HepG2 (cell line): ENCODE measurements at regions not wholly inside any gene's neighbourhood (a gene's known extent, or its start where the extent isn't known, plus 50 kb on each side); places are given as distances from the start of the nearest gene placed in this dataset.

Experiments
- ATAC-seq: fragments of 200-7000 bp; cut with Tn5 transposase; 3 replicates; pipeline ENCODE4 v1.9.1; 2020; ENCODE audit warnings: mild to moderate bottlenecking, moderate library complexity
- BruUV-seq: library from RNA; stranded (reverse); fragments of 400-500 nt; replicated peaks from 2 replicates; lab custom pipeline; 2021; lab: Mats Ljungman, UMichigan
- CTCF ChIA-PET: fragments of 300-600 bp; formaldehyde crosslinking; extraction: SDS; loops from one replicate; lab custom pipeline; 2021; ENCODE audit warnings: low total read pairs, inconsistent platforms, low intra/inter-chr PET ratio; lab: Yijun Ruan, JAX
- POLR2A ChIA-PET: fragments of 350-600 bp; sonication (Branson Sonifier 250); formaldehyde crosslinking; loops from one replicate; lab custom pipeline; 2020; ENCODE audit warnings: antibody characterized with exemption, inconsistent platforms; lab: Yijun Ruan, JAX
- DNase-seq: peaks from one replicate; pipeline ENCODE4 v3.0.0-alpha.2; 2015; ENCODE audit warnings: low spot score
- FAIRE-seq: peaks from 3 replicates; lab custom pipeline; 2011; peaks lifted over from hg19 to GRCh38; lab: Jason Lieb, UNC
- H2AFZ ChIP-seq: one replicate; pipeline ENCODE4 v1.6.1; 2011; ENCODE audit warnings: low read length, inconsistent platforms
- H3K27ac ChIP-seq: fragments of 300-600 bp; 3 replicates; pipeline ENCODE4 v1.8.0; 2011; ENCODE audit warnings: mixed run types, mild to moderate bottlenecking, mixed read lengths, low read length, inconsistent platforms; ENCODE audit not compliant: insufficient read depth; ENCODE audit errors: extremely low read length
- H3K27me3 ChIP-seq, 2 experiments: fragments of 200-600 bp in 1 of 2; 2 replicates in 1 of 2; 3 replicates in 1 of 2; pipeline versions ENCODE4 v1.6.0 to v1.8.0; 2011; ENCODE audit warnings: low read length in 2 of 2, mild to moderate bottlenecking in 2 of 2, moderate library complexity in 2 of 2, inconsistent platforms in 1 of 2; ENCODE audit not compliant: insufficient read depth in 2 of 2, control insufficient read depth in 1 of 2
- H3K36me3 ChIP-seq, 2 experiments: fragments of 200-600 bp in 1 of 2; replicated peaks in 1 of 2; 2 replicates in 1 of 2; 3 replicates in 1 of 2; pipeline versions ENCODE4 v1.5.1 to v1.8.0; 2011; ENCODE audit warnings: low read length in 2 of 2, inconsistent platforms in 1 of 2; ENCODE audit not compliant: insufficient read depth in 2 of 2, control insufficient read depth in 1 of 2
- H3K4me1 ChIP-seq: 2 replicates; pipeline ENCODE4 v1.5.1; 2012; ENCODE audit warnings: low read length, inconsistent platforms; ENCODE audit not compliant: insufficient read depth
- H3K4me2 ChIP-seq: 2 replicates; pipeline ENCODE4 v1.6.0; 2011; ENCODE audit warnings: low read depth, low read length, inconsistent platforms
- H3K4me3 ChIP-seq, 3 experiments: fragments of 200-600 bp in 1 of 3; sonication (generic), shearing (Covaris generic) in 1 of 3; replicated peaks in 1 of 3; 2 replicates each; pipeline ENCODE4 v1.5.1; 2011 to 2016; ENCODE audit warnings: low read length in 3 of 3, inconsistent platforms in 2 of 3, low read depth in 2 of 3, mild to moderate bottlenecking in 2 of 3, control low read depth in 1 of 3, mixed read lengths in 1 of 3; ENCODE audit not compliant: insufficient read depth in 1 of 3
- H3K79me2 ChIP-seq: one replicate; pipeline ENCODE4 v1.6.1; 2011; ENCODE audit warnings: low read length, inconsistent platforms; ENCODE audit not compliant: insufficient read depth
- H3K9ac ChIP-seq: 2 replicates; pipeline ENCODE4 v1.6.0; 2011; ENCODE audit warnings: mild to moderate bottlenecking, low read depth, low read length, inconsistent platforms; ENCODE audit not compliant: insufficient read depth
- H3K9me3 ChIP-seq: 2 replicates; pipeline ENCODE4 v1.5.1; 2012; ENCODE audit warnings: mild to moderate bottlenecking, low read length
- H4K20me1 ChIP-seq: 2 replicates; pipeline ENCODE4 v1.6.0; 2011; ENCODE audit warnings: inconsistent platforms, mild to moderate bottlenecking, low read length, moderate library complexity; ENCODE audit not compliant: insufficient read depth
- NONO ChIP-seq, 2 experiments: fragments of 450-650 bp in 1 of 2; sonication (generic) in 1 of 2; formaldehyde crosslinking in 1 of 2; IDR thresholded peaks in 1 of 2; conservative IDR thresholded peaks in 1 of 2; 2 replicates each; pipeline versions ENCODE4 v1.6.1 to v1.8.0; 2017 to 2022; ENCODE audit warnings: mild to moderate bottlenecking in 1 of 2, missing genetic modification reagents in 1 of 2, moderate library complexity in 1 of 2
- ONECUT2 ChIP-seq: sonication (generic); formaldehyde crosslinking; IDR thresholded peaks from 2 replicates; pipeline ENCODE4 v1.4.0; 2020; ENCODE audit warnings: missing genetic modification reagents
- SMAD1 ChIP-seq: sonication (generic); formaldehyde crosslinking; IDR thresholded peaks from 2 replicates; pipeline ENCODE4 v1.4.0; 2020; ENCODE audit warnings: missing genetic modification reagents, low read depth, mild to moderate bottlenecking, borderline replicate concordance
- SMARCC2 ChIP-seq: fragments of 450-650 bp; IDR thresholded peaks from 2 replicates; pipeline ENCODE4 v1.6.1; 2017; ENCODE audit warnings: antibody characterized with exemption, mild to moderate bottlenecking
- SUZ12 ChIP-seq: fragments of 150-350 bp; IDR thresholded peaks from 2 replicates; pipeline ENCODE4 v1.6.1; 2014; ENCODE audit warnings: low read depth, low read length
- TOPORS ChIP-seq: sonication (generic); formaldehyde crosslinking; IDR thresholded peaks from 2 replicates; pipeline ENCODE4 v1.8.0; 2023; ENCODE audit warnings: mild to moderate bottlenecking, missing genetic modification reagents
- ZKSCAN1 ChIP-seq: fragments of 150-350 bp; IDR thresholded peaks from 2 replicates; pipeline ENCODE4 v1.6.1; 2014; ENCODE audit warnings: low read length
- ZNF337 ChIP-seq: sonication (generic); formaldehyde crosslinking; IDR thresholded peaks from 2 replicates; pipeline ENCODE4 v1.5.1; 2020; ENCODE audit warnings: missing genetic modification reagents, low read depth, mild to moderate bottlenecking, borderline replicate concordance
- ZNF616 ChIP-seq: sonication (generic); formaldehyde crosslinking; IDR thresholded peaks from 2 replicates; pipeline ENCODE4 v1.5.0; 2020; ENCODE audit warnings: low read depth, mild to moderate bottlenecking, missing genetic modification reagents
- ZNF746 ChIP-seq: sonication (generic); formaldehyde crosslinking; IDR thresholded peaks from 2 replicates; pipeline ENCODE4 v1.8.0; 2022; ENCODE audit warnings: mild to moderate bottlenecking, missing genetic modification reagents
- ZNF775 ChIP-seq: sonication (generic); formaldehyde crosslinking; IDR thresholded peaks from 2 replicates; pipeline ENCODE4 v1.4.0; 2020; ENCODE audit warnings: missing genetic modification reagents, mild to moderate bottlenecking, moderate library complexity, borderline replicate concordance
- WGBS: methylation state at CpG from one replicate; pipeline ENCODE4 v1.1.6; 2017; ENCODE audit warnings: low lambda C conversion rate; 5-methylcytosine and 5-hydroxymethylcytosine counted together
- in situ Hi-C: cut with HindIII; loops from 2 replicates; pipeline ENCODE4 v1.10.0; 2017; ENCODE audit warnings: low pct_unique_long_range_greater_than_20kb; ENCODE audit not compliant: extremely low pct_ligation_motif_present
- intact Hi-C: fragments of 100-400 bp; cut with micrococcal nuclease; formaldehyde crosslinking; loops from one replicate; pipeline ENCODE4 v1.10.0; 2022; ENCODE audit not compliant: unreplicated experiment
- TF ChIP-seq, protein P1 (sequence below): IDR thresholded peaks from 2 replicates; pipeline ENCODE4 v1.6.1; 2012; ENCODE audit warnings: inconsistent platforms
- TF ChIP-seq, protein P2 (sequence below): sonication (generic); formaldehyde crosslinking; IDR thresholded peaks from 2 replicates; pipeline ENCODE4 v1.8.0; 2022; ENCODE audit warnings: mild to moderate bottlenecking, missing genetic modification reagents, borderline replicate concordance
- TF ChIP-seq, protein P3 (sequence below): sonication (generic); formaldehyde crosslinking; IDR thresholded peaks from 2 replicates; pipeline ENCODE4 v1.5.0; 2020; ENCODE audit warnings: missing genetic modification reagents, mild to moderate bottlenecking, borderline replicate concordance

DNA sequence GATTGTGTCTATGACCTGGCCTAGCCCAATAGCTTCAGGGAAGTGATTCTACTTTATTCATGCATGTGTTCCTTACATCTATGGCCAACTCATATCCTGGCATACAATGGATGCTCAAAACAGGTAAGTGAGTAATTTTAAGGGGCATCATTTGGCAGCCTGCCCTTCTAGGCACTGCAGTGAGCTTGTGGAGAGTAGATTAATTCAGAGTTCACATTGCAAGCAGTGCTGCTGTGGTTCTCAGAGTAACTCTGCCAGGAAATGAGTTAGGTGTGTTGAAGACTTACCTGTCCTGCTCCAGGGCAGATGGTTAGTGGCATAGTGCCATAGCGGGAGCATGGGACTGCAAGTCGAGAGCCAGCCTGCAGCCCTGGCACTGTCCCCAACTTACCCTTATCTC, 158.0 kb downstream of the SCP2D1 start:
- ChIA-PET POLR2A (no interaction called here), CTCF (no interaction called here)
- BruUV-seq = no TSS peak
- Histone ChIP-seq H3K9me3 (no peaks in the 10 kb centered on the region), H4K20me1 (no peaks in the 10 kb centered on the region), H3K36me3 (no peaks in the 10 kb centered on the region), H3K4me3 (no peak overlapping the region), H3K4me1 (no peaks in the 10 kb centered on the region), H3K79me2 (no peaks in the 10 kb centered on the region), H3K4me2 (no peak overlapping the region), H3K27ac (no peak overlapping the region), H3K27me3 (no peaks in the 10 kb centered on the region), H3K9ac (no peak overlapping the region), H2AFZ (no peak overlapping the region)
- 52% methylated on average over 2 of the region's 2 CpGs for WGBS
- intact Hi-C loops = no loop called here
- ATAC-seq (no peak), DNase-seq (no peak), FAIRE-seq (no peak)
- in situ Hi-C loops = no loop called here
- no peak for TF ChIP-seq ZNF337 (CRISPR knock-in tag)
- no peak for TF ChIP-seq SMARCC2
- TF ChIP-seq SMAD1 = no peak
- TF ChIP-seq NONO (IDR thresholded peaks at IDR 0.05) = no peak
- TF ChIP-seq NONO (CRISPR knock-in tag; conservative IDR thresholded peaks at IDR 0.05) = no peak
- TF ChIP-seq, protein P1, sequence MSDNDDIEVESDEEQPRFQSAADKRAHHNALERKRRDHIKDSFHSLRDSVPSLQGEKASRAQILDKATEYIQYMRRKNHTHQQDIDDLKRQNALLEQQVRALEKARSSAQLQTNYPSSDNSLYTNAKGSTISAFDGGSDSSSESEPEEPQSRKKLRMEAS = no peak
- no peak for TF ChIP-seq TOPORS
- no peak for TF ChIP-seq ZKSCAN1
- TF ChIP-seq SUZ12 = no peak
- TF ChIP-seq, protein P2, sequence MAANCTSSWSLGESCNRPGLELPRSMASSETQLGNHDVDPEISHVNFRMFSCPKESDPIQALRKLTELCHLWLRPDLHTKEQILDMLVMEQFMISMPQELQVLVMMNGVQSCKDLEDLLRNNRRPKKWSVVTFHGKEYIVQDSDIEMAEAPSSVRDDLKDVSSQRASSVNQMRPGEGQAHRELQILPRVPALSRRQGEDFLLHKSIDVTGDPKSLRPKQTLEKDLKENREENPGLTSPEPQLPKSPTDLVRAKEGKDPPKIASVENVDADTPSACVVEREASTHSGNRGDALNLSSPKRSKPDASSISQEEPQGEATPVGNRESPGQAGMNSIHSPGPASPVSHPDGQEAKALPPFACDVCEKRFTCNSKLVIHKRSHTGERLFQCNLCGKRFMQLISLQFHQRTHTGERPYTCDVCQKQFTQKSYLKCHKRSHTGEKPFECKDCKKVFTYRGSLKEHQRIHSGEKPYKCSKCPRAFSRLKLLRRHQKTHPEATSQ = no peak
- no peak for TF ChIP-seq ZNF775
- TF ChIP-seq, protein P3, sequence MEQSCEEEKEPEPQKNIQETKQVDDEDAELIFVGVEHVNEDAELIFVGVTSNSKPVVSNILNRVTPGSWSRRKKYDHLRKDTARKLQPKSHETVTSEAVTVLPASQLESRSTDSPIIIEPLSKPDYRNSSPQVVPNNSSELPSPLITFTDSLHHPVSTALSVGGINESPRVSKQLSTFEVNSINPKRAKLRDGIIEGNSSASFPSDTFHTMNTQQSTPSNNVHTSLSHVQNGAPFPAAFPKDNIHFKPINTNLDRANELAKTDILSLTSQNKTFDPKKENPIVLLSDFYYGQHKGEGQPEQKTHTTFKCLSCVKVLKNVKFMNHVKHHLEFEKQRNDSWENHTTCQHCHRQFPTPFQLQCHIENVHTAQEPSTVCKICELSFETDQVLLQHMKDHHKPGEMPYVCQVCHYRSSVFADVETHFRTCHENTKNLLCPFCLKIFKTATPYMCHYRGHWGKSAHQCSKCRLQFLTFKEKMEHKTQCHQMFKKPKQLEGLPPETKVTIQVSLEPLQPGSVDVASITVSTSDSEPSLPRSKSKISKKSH (CRISPR knock-in tag) = no peak
- no peak for TF ChIP-seq ONECUT2 (CRISPR knock-in tag)
- no peak for TF ChIP-seq ZNF746
- TF ChIP-seq ZNF616 = no peak
